C4-2B (cell line): ENCODE measurements at regions not wholly inside any gene's neighbourhood (a gene's known extent, or its start where the extent isn't known, plus 50 kb on each side); places are given as distances from the start of the nearest gene placed in this dataset.

Experiments used
- H3K27ac ChIP-seq: fragments of 450-650 bp; 2 replicates; pipeline ENCODE4 v1.5.1; 2017
- CTCF ChIP-seq: fragments of 450-650 bp; conservative IDR thresholded peaks from 2 replicates; pipeline ENCODE4 v1.5.1; 2017; ENCODE audit warnings: mild to moderate bottlenecking
- ZFX ChIP-seq: fragments of 450-650 bp; IDR thresholded peaks from 2 replicates; pipeline ENCODE4 v1.6.1; 2017

GRCh38 chr10:4701016-4701415 lies 125.0 kb upstream of the AKR1E2 start:
- no peak overlapping the region for H3K27ac ChIP-seq
- TF ChIP-seq CTCF = no peak
- no peak for TF ChIP-seq ZFX

DNA sequence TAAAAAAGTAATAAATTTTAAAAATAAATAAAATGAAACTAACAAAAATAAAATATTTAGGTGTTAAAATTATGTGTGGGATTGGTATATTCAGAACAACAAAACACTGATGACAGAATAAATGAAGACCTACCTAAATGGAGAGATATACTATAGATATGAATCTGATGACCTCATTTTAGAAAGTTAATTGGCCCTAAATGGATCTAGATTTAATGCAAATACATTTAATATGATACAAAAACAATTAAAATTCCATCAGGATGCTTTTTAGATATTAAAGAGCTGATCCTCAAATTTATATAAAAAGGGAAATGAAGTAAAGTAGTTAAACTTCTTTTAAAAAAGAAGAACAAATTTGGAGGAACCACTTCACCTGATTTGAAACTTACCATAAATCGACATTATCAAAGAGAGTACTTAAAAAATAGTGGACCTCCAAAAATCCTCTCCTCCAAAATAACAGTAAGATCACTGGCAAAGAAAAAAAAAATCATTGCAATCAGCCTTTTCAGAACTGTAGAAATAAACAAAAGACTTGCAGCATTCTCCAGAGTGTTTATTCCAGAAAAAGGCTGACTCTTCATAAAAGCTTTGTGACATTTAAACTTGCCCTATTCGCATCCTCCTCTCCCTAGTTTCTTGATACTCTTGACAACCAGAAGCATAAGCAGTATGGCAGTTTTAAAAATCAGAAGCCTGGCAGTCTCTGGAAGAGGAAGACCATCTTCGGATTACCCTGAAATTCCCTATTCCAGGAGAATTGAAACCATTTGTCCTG lies 125.9 kb upstream of the AKR1E2 start:
- TF ChIP-seq ZFX = no peak
- TF ChIP-seq CTCF = no peak
- H3K27ac ChIP-seq = no peak overlapping the region

DNA sequence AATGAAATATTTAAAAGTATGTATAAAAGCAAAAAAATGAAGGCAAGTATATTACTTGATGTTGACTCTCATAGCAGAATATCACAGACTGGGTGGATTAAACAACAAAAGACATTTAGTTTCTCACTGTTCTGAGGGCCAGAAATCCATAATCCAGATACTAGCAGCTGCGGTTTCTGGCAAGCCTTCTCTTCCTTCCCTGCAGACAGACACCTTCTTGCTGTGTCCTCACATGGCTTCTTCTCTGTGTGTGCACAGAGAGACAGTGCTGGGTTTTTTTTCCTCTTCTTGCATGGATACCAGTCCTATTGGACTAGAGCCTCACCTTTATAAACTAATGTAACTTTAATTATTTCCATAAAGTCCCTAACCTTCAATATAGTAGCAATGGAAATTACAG lies 127.9 kb upstream of the AKR1E2 start:
- no peak for TF ChIP-seq ZFX
- TF ChIP-seq CTCF = no peak
- no peak overlapping the region for H3K27ac ChIP-seq

DNA sequence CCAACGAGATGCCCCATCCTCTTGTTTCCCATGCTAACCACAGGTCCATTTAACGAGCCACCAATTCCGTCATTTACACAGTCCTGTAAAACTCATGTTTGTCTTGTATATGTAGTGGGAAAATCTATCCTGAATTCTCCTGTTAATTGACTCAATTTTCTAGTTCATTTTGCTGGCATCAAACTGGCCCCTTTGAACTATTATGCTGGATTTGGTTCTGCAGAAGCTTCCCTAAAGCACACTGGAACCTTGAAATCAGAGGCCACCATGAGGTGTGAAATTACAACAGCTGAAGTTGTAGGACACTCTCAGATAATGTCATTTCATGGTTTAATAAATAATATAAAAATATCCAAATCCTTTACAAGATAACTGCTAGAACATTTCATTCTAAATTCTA lies 129.8 kb upstream of the AKR1E2 start:
- TF ChIP-seq ZFX = no peak
- no peak for TF ChIP-seq CTCF
- no peak overlapping the region for H3K27ac ChIP-seq

GRCh38 chr10:4693967-4694366 lies 132.0 kb upstream of the AKR1E2 start:
- H3K27ac ChIP-seq = no peak overlapping the region
- TF ChIP-seq CTCF = no peak
- TF ChIP-seq ZFX = no peak

GRCh38 chr10:4692206-4692605 lies 133.8 kb upstream of the AKR1E2 start:
- H3K27ac ChIP-seq = no peak overlapping the region
- no peak for TF ChIP-seq ZFX
- TF ChIP-seq CTCF = no peak

DNA sequence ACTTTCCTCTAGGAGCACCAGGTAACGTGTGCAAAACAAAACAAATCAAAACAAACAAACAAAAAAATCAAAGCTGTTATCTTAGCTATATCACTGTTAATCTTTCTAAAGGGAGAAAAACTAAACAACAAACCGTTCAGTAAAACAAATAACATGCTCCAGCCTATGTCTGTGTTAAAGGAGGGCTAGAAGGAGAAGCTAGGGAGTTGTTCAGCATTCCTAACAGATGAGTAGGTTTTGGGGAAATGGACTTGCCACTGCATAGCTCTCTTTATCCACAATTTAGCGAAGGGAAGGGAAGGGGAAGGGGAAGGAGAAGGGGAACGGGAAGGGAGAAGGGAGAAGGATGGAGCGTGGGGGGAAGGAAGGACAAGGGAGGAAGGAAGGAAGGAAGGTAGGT lies 134.2 kb upstream of the AKR1E2 start:
- no peak for TF ChIP-seq ZFX
- TF ChIP-seq CTCF = no peak

More for the DNA sequence above, 134.2 kb upstream of the AKR1E2 start:
- no peak overlapping the region for H3K27ac ChIP-seq
